ENCODE measurements at regions not wholly inside any gene's neighbourhood (a gene's known extent, or its start where the extent isn't known, plus 50 kb on each side); places are given as distances from the start of the nearest gene placed in this dataset.
"Not testable (repeated sequence)": the region's sequence is repeated elsewhere in the genome, so short reads cannot be mapped to it uniquely, and the experiment has no call there.

DNA sequence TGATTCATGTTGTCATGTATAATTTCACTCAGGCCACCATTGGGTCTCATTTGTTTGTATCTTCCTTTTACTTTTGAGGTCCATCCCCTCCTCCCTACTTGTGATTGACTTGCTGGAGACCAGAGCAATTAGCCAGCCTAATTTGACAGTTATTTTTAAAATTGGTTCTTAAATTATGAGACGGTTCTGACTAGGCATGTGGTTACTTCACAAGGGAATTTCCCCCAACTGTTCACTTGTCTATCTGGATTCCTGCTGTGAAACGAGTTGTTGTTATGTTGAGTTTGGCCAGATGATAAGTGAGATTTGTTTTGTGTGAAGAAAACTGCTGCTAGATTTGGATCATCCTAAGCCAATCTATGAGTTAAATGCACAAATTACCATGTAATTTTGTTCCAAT lies 359.1 kb downstream of the BARHL2 start:
- no peak overlapping the region for H3K4me3 ChIP-seq (ENCODE audit: low read depth, low read length)

DNA sequence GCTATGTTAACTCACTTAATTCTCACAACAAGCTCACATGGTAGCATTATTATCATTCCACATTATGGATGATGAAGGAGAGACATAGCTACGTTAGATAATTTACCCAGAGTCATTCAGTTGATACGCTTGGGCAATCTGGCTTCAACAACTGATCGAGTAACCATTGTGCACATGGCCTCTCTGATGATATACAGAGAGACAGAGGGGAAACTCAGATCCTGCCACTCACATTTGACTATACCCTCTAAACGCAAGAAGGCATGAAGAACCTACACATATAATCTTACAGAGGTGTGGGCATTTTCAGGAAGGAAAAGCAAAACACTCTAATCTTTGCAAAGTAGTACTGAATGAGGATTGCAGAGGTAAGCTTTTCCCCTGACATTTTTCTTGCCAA lies 360.1 kb downstream of the BARHL2 start:
- no peak overlapping the region for H3K4me3 ChIP-seq (ENCODE audit: low read depth, low read length)

DNA sequence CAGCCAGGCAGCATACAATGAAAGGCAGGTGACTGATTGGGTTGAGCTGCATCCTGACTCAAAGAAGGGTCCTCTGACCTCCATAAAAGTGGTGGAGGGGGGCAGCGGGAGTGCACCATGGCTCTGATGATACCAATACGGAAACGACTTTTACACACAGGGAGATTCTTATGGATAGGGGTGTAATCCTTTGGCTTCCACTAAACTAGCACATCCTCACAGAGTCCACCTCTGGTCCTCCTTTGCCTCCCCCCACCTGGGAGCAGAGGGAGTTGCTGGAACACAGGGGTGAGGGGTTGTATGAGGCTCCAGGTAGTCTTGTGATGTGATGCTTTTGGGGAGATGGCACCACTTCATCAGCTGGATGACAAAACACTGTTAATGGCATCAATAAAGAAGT lies 361.0 kb downstream of the BARHL2 start:
- no peak overlapping the region for H3K4me3 ChIP-seq (ENCODE audit: low read depth, low read length)

DNA sequence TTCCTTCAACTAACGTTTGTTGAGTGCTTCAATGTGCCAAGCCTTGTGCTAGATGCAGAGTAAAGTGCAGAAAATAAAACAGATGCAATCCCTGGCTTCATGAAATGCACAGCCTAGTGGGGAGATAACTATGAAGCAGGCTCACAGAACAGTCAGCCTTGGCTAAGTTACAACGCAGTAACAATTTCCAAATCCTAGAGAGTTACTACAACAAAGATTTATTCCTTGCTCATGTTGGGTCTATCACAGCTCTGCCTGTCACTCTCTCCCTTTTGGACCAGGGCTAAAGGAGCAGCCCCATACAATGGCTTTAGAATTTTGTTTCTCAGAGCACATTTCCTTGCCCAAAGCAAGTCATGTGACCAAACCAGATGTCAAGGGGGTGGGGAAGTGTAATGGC lies 359.8 kb downstream of the ZNF326 start:
- no peak overlapping the region for H3K4me3 ChIP-seq (ENCODE audit: low read depth, low read length)

DNA sequence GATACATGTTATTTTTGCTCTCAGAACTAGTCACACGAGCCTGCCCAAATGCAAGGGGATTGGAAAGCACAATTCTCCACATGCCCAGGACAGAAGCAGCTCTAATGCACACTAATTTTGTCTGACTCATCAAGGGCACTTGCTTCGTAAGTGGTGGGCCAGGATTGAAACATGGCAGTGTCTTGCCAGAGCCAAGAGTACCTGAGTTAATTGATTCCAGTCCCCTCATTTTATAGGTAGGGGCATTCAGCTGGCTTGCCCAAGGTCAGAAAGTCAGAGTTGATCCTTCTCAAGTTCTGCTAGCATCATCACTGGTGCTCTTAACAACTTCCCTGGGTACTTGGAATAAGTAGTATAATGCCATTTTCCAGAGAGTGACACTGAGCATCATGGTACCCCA lies 356.1 kb downstream of the ZNF326 start:
- H3K4me3 ChIP-seq (ENCODE audit: low read depth, low read length), result no peak overlapping the region

DNA sequence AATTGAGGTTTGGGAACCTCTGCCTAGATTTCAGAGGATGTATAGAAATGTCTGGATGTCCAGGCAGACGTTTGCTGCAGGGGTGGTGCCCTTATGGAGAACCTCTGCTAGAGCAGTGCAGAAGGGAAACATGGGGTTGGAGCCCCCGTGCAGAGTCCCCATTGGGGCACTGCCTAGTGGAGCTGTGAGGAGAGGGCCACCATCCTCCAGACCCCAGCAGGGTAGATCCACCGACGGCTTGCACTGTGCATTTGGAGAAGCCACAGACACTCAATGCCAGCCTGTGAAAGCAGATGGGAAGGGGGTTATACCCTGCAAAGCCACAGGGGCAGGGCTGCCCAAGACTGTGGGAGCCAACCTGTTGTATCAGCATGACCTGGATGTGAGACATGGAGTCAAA lies 354.6 kb downstream of the ZNF326 start:
- no peak overlapping the region for H3K4me3 ChIP-seq (ENCODE audit: low read depth, low read length)

DNA sequence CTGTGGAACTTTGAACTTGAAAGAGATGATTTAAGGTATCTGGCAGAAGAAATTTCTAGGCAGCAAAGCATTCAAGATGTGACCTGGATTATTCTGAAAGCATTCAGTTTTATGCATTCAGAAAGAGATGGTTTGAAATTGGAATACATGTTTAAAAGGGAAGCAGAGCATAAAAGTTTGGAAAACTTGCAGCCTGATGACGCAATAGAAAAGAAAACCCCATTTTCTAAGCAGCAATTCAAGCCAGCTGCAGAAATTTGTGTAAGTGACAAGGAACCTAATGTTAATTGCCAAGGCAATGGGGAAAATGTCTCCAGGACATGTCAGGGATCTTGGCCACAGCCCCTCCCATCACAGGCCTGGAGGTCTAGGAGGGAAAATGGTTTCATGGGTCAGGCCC lies 354.0 kb downstream of the ZNF326 start:
- no peak overlapping the region for H3K4me3 ChIP-seq (ENCODE audit: low read depth, low read length)

DNA sequence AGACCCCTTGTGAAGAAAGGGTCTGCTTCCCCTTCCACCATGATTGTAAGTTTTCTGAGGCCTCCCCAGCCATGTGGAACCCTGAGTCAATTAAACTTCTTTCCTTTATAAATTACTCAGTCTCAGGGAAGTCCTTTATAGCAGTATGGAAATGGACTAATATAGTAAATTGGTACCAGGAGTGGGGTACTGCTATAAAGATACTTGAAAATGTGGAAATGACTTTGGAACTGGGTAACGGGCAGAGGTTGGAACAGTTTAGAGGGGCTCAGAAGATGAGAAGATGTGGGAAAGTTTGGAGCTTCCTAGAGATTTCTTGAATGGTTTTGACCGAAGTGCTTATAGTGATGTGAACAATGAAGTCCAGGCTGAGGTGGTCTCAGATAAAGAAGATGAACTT lies 353.5 kb downstream of the ZNF326 start:
- not testable (repeated sequence) for H3K4me3 ChIP-seq (ENCODE audit: low read depth, low read length)

DNA sequence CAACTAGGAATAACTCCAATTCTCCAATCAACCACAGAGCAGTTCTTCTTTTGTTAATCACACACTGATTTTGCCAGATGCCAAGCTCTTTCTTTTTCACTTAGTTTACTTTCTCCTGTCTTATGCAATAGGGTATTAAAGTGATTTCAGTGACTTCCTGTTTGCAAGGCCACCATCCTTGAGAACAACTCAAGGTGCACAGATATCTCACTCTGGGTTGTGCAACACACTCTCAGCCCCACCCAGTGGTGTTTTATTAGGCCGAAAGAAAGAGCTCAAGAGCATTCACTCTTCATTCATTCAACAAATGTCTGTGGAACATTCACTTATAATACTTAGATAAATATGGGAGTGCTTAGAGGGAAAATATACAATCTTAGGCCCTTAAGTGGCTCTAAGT lies 352.5 kb downstream of the ZNF326 start:
- H3K4me3 ChIP-seq (ENCODE audit: low read depth, low read length), result no peak overlapping the region

DNA sequence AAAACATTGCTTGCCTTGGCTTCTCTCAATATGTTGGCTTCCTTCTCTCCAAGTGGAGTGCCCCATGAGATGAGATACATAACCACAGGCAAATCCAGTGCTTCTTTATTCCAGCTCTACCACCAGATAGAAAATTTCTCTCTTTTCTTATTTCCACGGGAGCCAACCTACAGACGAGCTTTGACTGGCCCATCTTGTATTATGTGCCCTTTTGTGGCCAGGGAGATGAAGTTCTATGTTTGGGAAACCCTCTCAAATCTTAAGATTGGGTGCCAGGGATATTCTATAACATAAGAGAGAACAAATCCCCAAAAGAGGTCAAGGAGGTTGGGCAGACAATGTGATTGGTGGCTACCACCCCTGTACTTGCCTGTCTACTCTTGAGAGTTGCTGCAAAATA lies 351.8 kb downstream of the ZNF326 start:
- no peak overlapping the region for H3K4me3 ChIP-seq (ENCODE audit: low read depth, low read length)

DNA sequence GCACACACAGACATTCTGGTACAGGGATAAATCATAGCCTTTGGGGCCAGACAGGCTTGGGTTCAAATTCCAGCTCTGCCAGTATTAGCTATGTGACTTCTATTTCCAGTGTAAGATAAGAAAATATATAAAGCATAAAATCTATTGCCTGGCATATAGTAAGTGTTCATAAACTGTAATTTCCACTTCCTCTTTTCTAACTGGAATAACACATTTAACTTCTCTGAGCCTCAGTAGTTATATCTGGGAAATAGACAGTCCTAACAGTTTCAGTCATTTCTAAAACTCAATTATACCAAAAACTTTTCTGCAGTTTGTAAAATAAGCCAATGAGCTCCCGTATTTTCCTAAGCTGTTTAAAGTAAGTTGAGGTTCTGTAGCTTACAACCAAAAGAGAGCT lies 351.4 kb downstream of the ZNF326 start:
- H3K4me3 ChIP-seq (ENCODE audit: low read depth, low read length), result no peak overlapping the region

DNA sequence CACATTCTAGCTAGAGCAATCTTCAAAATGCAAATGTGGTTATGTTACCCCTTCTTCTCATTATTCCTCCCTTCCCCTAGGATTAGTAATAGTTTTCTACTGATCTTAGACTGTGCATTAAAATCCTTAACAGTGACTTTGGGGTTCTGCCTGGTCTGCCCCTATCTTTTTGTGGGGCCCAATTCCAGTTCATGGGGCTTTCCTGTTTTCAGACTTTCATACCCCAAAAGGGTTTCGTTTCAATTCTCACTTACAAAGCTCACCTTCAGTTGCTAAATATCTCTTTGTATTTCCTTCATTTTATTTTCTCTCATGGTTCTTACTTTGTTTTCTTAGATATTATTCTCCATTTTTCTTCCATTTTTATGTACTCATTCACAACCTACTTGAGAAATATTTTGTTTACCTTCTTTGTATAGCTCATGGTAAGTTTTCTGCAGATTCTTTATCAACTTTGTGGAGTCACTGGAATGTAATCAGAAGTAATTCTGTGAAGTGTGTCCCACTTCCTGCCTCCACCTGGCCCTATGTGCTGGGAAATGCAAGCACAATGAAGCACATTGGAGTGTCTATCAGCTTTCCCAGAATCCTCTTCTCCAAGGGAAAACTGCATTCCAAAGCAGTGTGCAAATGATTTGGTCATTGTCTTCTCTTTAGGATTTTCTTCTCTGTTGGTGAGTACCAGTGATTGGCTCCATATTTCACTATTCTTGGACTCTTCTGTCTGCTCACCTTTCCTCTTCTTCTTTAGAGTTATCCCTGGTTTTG lies 350.2 kb downstream of the ZNF326 start:
- H3K4me3 ChIP-seq (ENCODE audit: low read depth, low read length), result no peak overlapping the region

DNA sequence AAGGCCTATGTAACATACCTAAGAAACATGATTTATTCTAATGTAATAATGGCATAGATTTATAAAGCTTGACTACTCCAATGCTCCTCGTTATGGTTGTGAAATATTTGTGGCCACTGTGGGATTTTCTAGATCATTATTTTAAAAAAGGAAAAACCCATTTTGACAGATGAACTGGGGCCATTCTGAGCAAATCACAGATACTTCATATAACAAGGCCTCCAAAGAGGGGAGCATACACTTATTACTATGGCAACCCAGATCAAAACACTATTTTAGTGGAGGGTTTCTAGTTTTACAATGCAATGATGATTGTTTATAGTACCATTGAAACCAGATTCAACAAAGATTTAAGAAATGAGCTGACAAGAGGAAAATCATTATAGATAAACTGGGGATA lies 346.6 kb downstream of the ZNF326 start:
- H3K4me3 ChIP-seq (ENCODE audit: low read depth, low read length), result no peak overlapping the region

DNA sequence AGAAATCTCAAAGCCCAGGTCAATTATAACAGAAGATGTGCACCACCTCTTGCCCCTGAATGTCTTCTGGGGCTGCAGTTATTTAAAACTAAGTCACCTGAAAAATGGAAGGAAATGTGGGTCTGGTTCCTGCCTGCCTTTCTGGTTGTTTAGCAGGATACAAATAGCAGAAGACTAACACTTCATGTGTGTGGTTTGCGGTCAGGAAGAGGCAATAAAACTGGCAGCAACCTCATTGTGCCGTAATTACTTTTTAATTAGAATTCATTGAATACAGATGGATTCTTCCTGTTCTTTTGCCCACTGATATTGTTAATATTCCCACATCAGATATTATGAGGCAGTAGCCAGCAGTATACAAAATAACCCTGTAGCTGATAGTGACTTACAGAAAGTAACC lies 345.7 kb downstream of the ZNF326 start:
- H3K4me3 ChIP-seq (ENCODE audit: low read depth, low read length), result no peak overlapping the region

DNA sequence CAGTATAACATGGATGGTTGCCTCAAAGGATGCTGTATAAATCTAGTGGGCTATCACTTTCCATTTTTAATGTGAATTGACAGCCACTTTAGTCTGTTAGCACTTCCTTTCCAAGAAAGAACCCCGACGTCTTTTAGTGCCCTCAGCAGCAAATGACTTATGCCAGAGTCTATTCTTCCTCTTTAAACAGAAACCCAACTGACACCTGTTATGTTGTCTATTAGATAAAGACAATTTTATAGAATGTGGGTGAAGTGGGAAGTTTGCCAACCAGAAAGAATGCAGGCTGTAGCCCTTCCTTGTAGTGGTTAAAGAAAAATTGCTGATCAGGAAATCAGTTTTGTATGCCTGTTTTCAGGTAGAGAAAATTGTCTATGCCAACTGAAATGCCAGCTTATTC lies 344.9 kb downstream of the ZNF326 start:
- no peak overlapping the region for H3K4me3 ChIP-seq (ENCODE audit: low read depth, low read length)

DNA sequence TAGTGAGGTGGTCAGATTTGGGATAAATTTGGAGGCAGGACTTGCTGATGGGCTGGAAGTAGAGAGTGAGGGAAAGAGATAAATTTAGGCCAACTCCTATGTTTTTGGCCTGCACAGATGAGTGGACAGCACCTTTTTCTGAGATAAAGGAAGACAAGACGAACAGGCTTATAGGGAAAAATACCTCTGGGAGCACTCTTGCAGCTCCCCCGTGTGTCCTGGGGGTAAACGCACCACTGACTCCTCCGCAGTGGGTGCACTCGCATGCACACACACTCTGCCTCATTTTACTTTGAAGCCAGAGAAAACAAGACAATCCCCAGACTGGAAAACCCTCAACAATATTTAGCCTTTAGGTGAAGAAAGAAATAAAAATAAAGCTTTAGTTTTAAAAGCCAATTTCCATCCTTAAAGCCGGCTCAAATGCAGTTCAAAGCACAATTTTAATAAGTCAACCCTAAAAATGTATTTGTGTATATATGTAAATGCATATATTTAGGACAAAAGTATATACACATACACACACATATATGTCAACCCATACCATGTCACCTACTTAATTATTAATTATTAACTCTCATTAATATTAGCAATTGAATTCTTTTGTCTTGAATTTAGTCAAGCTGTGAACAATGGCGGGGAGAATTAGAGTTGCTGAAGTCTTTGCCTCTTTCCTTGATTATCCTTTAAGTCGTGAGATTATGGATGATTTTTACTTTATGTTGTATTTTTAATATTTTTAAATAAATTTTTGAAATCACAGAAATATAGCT lies 341.8 kb downstream of the ZNF326 start:
- no peak overlapping the region for H3K4me3 ChIP-seq (ENCODE audit: low read depth, low read length)

DNA sequence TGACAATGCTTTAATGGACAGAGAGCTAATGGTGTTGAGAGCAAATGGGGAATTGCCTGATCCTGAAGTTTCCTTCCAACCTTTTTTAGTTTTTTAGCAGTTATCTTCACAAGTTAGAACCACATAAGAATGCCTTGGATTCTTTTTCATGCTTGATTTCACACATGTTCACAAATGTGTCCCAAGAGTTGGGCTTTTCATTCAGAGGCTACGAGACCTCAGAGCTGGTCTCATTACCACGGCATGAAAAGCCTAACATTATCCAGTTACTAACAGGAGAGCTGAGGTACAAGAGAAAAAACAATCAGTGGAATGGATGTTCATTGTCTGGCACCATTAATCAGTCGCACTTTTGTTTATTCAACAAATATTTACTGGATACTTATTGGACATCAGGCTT lies 340.6 kb downstream of the ZNF326 start:
- no peak overlapping the region for H3K4me3 ChIP-seq (ENCODE audit: low read depth, low read length)

DNA sequence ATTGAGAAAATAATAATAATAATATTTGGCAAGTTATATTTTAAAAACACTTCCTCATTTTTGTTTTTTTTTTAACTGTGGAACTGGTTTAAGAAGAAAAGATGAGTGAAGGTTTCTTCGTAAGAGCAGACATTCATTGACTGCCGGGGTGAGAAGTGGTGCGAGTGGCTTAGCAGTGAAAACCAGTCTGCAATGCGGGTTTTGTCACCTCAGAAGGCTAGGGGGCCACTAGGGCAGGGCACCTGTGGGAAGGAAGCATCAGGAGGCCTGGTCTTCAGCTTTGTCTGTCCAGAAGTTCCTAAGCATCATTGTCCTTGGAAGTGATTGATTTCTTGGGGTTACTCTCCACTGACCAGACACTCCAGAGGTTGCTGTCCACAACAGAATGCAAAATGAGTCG lies 339.2 kb downstream of the ZNF326 start:
- H3K4me3 ChIP-seq (ENCODE audit: low read depth, low read length), result no peak overlapping the region

DNA sequence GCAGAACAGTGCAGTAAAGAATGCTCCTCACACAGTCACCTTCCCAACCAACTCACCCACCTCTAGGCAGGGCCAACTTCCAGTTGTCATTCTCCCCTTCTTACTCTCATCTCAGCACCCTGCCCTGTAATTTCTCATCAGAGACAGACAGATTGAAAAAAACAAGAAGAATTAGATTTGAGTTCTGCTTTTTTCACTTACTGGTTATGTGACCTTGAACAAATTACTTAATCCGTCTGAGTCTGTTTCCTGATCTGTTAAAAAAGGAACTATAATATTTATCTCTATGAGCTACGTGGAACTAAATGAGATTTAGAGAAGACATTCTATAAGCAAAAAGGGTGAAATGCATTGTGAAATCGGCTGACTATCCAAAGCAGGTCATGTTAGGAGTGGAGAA lies 330.3 kb downstream of the ZNF326 start:
- H3K4me3 ChIP-seq (ENCODE audit: low read depth, low read length), result no peak overlapping the region

DNA sequence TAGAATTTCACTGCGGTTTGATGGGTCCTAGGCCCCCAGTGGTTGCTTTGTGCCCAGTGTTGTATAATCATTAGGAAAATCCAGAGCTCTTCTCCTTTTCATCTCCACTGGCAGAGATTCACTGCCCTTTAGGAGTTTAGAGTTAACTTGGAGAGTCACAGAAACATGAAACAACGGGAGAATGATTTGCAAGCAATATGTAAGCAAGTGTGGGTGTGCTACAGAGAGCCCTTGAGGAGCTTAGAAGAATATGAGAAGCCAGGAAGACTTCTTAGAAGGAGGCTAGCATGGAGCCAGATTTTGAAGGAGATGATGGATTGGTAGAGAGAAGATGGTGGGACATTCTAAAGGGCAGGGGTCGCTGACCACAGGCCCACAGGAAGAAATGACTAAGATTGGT lies 327.3 kb downstream of the ZNF326 start:
- H3K4me3 ChIP-seq (ENCODE audit: low read depth, low read length), result no peak overlapping the region

DNA sequence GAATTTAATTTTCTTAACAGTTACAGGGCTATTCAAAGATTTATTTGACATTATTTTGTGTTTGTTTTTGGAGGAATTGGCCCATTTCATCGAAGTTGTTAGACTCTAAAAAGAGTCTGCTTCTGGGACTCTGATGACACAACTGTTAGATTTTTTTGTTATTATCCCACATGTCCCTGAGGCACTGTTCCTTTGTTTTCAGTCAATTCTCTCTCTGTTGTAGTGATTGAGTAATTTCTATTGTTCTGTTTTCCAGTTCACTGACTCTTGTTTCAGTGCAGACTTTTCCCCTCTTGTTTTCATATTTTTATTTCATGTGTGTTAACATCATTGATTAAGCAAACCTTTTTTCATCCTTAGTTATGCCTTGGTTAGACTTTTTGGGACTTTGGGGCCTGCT lies 325.0 kb downstream of the ZNF326 start:
- H3K4me3 ChIP-seq (ENCODE audit: low read depth, low read length), result no peak overlapping the region

DNA sequence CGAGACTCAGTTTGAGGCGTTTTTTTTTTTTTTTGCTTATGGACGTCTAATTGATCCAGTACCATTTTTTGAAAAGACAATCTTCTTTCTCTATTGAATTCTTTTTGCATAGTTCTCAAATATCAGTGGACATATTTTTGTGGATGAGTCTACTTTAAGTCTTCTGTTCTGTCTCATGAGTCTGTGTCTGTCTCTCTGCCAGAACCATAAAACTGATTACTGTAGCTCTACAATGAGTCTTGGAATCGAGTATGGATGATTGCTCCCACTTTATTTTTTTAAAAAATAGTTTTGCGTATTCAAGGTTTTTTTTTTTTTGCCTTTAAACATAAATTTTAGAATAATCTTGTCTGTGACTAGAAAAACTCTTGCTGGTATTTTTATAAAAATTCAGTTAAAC lies 323.5 kb downstream of the ZNF326 start:
- no peak overlapping the region for H3K4me3 ChIP-seq (ENCODE audit: low read depth, low read length)

DNA sequence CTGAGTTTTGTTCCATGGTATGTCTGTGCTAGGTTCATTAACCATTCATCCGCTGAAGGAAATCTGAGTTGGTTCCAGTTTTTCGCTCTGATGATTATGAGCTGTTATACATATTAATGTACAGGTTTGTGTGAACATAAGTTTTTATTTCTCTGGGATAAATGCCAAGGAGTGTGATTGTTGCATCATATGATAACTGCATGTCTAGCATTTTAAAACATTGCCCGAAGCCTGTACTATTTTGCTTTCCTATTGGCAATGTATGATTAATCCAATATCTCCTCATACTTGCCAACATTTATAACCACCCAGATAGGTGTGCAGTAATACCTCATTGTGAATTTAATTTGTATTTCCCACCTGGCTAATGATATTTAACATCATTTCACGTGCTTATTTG lies 322.7 kb downstream of the ZNF326 start:
- H3K4me3 ChIP-seq (ENCODE audit: low read depth, low read length), result no peak overlapping the region

All from iPS-11a (cell line).